ENCODE measurements at regions not wholly inside any gene's neighbourhood (a gene's known extent, or its start where the extent isn't known, plus 50 kb on each side); places are given as distances from the start of the nearest gene placed in this dataset.

DNA sequence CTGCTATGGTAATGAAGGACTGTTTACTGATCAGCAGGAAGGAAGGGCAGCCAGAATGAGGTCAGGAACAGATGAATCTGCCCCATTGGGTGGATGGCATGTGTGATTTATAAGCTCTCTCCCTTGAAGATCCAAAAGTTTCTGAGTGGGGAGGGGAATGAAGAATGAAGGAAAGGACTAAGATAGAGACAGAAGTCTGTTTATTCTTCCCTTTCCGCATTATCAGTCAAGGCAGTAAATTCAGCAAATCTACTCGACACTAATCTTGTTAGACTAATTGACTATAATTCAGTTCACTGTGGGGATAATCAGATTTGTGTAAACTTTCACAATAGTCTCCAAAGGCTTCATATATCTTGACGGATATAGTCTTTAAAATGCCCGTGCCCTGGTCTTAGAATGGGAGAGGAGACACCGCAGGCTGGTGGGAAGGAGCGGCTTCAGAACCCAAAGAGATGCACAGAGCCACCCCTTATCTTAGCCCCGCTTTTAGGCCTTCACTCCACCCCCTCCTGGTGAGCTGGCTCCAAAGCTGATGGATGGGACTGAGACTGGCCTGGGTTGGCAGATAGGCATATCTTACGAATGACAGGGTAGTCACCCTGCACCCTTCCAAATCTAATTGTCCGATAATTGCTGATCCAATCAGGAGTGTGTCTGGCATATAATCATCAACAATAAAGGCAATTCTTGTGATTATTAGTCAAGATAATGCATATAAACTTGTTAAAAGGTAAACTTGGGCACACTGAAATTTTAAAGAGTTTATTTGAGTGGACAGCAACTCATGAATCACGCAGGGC, 76.0 kb upstream of the PPM1J start:
- WGBS = 77% methylated on average over 10 of the region's 10 CpGs
- TF ChIP-seq, protein P1, sequence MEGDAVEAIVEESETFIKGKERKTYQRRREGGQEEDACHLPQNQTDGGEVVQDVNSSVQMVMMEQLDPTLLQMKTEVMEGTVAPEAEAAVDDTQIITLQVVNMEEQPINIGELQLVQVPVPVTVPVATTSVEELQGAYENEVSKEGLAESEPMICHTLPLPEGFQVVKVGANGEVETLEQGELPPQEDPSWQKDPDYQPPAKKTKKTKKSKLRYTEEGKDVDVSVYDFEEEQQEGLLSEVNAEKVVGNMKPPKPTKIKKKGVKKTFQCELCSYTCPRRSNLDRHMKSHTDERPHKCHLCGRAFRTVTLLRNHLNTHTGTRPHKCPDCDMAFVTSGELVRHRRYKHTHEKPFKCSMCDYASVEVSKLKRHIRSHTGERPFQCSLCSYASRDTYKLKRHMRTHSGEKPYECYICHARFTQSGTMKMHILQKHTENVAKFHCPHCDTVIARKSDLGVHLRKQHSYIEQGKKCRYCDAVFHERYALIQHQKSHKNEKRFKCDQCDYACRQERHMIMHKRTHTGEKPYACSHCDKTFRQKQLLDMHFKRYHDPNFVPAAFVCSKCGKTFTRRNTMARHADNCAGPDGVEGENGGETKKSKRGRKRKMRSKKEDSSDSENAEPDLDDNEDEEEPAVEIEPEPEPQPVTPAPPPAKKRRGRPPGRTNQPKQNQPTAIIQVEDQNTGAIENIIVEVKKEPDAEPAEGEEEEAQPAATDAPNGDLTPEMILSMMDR (IDR thresholded peaks at IDR 0.05) = no peak
- TF ChIP-seq POLR2AphosphoS5 (IDR thresholded peaks at IDR 0.05) = no peak

DNA sequence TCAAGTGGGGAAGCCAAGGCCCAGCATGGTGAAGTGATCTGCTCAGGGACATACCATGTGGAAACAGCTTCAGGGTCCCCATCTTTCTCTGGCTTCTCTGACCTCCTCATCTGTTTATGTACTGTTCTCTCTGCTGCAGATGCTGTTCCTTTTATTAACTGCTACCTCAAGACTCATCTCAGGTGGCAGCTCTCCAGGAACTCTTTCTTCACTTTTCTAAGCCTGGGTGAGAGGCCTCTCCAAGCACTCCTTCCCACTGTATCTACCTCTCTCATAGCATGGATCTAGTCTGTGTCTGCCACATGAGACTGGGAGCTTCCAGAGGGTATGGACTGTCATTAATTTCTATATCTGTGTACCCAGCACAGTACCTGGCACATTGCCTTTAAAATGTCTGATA, 73.4 kb upstream of the PPM1J start:
- Histone ChIP-seq H3K36me3 (no peaks in the 10 kb centered on the region), H3K27me3 (replicated peaks; ENCODE audit: insufficient read depth) (no peaks in the 10 kb centered on the region), H3K4me1 (replicated peaks) (no peaks in the 10 kb centered on the region), H3K4me3 (no peak overlapping the region), H3K9me3 (no peaks in the 10 kb centered on the region), H3K27ac (no peak overlapping the region)
- no peak for TF ChIP-seq POLR2AphosphoS5 (IDR thresholded peaks at IDR 0.05)
- TF ChIP-seq, protein P1 (IDR thresholded peaks at IDR 0.05) = no peak
- no peak for TF ChIP-seq POLR2A (IDR thresholded peaks at IDR 0.05)
- no peak for DNase-seq (ENCODE audit: low spot score)
- intact Hi-C loops (cut with DNase I) = no loop called here

More for the DNA sequence above, 76.0 kb upstream of the PPM1J start:
- no peak overlapping the region for H3K27ac ChIP-seq
- no peak overlapping the region for H3K4me3 ChIP-seq
- no peaks in the 10 kb centered on the region for H3K9me3 ChIP-seq
- no peaks in the 10 kb centered on the region for H3K36me3 ChIP-seq
- DNase-seq (ENCODE audit: low spot score) = no peak
- no peaks in the 10 kb centered on the region for H3K4me1 ChIP-seq (replicated peaks)
- intact Hi-C loops (cut with DNase I) = no loop called here
- no peaks in the 10 kb centered on the region for H3K27me3 ChIP-seq (replicated peaks; ENCODE audit: insufficient read depth)

DNA sequence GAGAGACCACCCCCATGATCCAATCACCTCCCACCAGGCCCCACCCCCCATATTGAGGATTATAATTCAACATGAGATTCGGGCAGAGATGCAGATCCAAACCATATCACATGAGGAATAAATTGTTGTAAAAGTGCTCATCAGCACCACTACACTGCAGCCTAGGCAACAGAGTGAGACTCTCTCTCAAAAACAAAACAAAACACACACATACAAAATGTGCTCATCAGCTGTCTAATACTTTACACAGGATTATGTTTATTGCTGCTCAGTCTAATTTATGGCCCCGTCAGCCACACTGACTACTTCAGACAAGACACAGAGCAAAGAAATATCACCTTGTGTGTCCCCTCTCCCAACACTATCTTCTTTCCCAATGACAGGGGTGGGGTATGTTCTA, 72.9 kb upstream of the PPM1J start:
- no peaks in the 10 kb centered on the region for H3K36me3 ChIP-seq
- intact Hi-C loops (cut with DNase I) = no loop called here
- TF ChIP-seq, protein P1 (IDR thresholded peaks at IDR 0.05) = no peak
- TF ChIP-seq POLR2A (IDR thresholded peaks at IDR 0.05) (no peak), POLR2AphosphoS5 (IDR thresholded peaks at IDR 0.05) (no peak)
- H3K4me1 ChIP-seq (replicated peaks) = no peaks in the 10 kb centered on the region
- DNase-seq (ENCODE audit: low spot score) = no peak
- no peaks in the 10 kb centered on the region for H3K9me3 ChIP-seq
- no peak overlapping the region for H3K27ac ChIP-seq
- WGBS = 67% methylated on average over 2 of the region's 2 CpGs
- H3K27me3 ChIP-seq (replicated peaks; ENCODE audit: insufficient read depth) = no peaks in the 10 kb centered on the region
- no peak overlapping the region for H3K4me3 ChIP-seq

DNA sequence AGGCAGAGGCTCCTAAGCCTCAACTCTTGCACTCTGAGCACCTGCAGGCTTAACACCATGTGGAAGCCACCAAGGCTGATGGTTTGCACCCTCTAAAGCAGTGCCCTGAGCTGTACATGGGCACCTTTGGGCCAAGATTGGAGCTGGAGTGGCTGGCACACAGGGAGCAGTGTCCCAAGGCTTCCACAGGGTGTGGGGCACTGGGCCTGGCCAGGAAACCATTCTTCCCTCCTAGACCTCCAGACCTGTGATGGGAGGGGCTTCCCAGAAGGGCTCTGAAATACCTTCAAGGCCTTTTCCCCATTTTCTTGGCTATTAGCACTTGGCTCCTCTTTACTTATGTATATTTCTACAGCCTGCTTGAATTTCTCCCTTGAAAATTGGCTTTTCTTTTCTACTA, 67.9 kb upstream of the PPM1J start:
- intact Hi-C loops (cut with DNase I) = no loop called here
- DNase-seq (ENCODE audit: low spot score) = no peak
- no peak for TF ChIP-seq POLR2AphosphoS5 (IDR thresholded peaks at IDR 0.05)
- TF ChIP-seq POLR2A (IDR thresholded peaks at IDR 0.05) = no peak
- TF ChIP-seq, protein P1 (IDR thresholded peaks at IDR 0.05) = no peak
- Histone ChIP-seq H3K27ac (no peak overlapping the region), H3K9me3 (no peaks in the 10 kb centered on the region), H3K4me1 (replicated peaks) (no peaks in the 10 kb centered on the region), H3K36me3 (no peaks in the 10 kb centered on the region), H3K4me3 (no peak overlapping the region), H3K27me3 (replicated peaks; ENCODE audit: insufficient read depth) (no peaks in the 10 kb centered on the region)
